GM12864 (cell line): ENCODE measurements at regions not wholly inside any gene's neighbourhood (a gene's known extent, or its start where the extent isn't known, plus 50 kb on each side); places are given as distances from the start of the nearest gene placed in this dataset.

Source experiments
- DNase-seq: peaks from one replicate; pipeline ENCODE4 v3.0.0-alpha.2; 2011; ENCODE audit warnings: low read depth
- H3K4me3 ChIP-seq: 2 replicates; pipeline ENCODE4 v1.5.1; 2011; ENCODE audit warnings: mild to moderate bottlenecking, low read depth, low read length, control low read depth
- TF ChIP-seq, protein P1 (sequence below): IDR thresholded peaks from 2 replicates; pipeline ENCODE4 v1.5.1; 2011; ENCODE audit warnings: low read depth, mild to moderate bottlenecking, moderate library complexity, low read length, control low read depth, inconsistent platforms; ENCODE audit errors: missing control alignments

DNA sequence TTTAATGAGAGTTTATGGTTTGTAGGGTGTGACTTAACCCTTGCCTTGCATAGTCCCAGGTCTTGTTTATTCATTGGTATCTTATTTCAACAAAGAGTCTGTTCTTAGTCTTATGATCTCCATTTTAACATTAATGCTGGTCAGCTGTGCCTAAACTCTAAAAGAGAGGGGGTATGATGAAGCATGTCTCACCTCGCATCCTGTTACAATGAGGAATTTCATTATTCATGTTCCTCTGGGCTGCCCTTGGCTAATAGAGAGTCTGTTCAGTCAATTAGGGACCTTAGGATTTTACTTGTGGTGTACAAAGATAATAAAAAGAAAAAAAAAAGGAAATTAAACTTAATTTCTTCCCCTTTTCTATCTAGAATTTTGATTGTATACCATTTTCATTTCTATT is 831.9 kb upstream of the CDH2 start:
- H3K4me3 ChIP-seq: no peak overlapping the region
- DNase-seq: no peak
- TF ChIP-seq, protein P1, sequence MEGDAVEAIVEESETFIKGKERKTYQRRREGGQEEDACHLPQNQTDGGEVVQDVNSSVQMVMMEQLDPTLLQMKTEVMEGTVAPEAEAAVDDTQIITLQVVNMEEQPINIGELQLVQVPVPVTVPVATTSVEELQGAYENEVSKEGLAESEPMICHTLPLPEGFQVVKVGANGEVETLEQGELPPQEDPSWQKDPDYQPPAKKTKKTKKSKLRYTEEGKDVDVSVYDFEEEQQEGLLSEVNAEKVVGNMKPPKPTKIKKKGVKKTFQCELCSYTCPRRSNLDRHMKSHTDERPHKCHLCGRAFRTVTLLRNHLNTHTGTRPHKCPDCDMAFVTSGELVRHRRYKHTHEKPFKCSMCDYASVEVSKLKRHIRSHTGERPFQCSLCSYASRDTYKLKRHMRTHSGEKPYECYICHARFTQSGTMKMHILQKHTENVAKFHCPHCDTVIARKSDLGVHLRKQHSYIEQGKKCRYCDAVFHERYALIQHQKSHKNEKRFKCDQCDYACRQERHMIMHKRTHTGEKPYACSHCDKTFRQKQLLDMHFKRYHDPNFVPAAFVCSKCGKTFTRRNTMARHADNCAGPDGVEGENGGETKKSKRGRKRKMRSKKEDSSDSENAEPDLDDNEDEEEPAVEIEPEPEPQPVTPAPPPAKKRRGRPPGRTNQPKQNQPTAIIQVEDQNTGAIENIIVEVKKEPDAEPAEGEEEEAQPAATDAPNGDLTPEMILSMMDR: no peak

DNA sequence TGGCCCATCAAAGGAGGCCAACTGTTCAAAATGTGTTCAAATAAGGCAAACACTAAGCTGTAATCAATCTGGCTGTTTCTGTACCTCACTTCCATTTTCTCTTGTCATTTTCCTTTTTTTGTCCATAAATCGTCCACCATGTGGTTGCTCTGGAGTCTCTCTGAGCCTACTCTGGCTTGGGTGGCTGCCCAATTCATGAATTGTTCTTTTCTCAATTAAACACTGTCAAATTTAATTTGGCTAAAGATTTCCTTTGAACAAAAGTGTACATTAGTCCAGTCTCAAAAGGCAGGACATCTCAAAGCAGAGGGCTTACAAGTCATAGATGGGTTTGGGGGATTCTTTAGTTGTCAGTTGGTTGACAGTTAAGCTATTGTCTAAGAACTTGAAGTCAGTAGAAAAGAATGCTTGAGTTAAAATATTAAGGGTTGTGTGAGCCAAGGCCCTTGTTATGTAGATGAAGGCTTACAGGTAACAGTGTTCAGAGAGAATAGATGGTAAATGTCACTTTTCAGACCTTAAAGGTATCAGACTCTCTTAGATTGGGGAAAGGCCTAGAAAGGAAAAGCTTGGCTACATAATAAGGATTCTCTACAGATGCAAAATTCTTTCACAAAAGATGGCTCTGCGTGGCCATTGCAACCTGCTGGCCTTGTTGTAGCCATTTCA is 831.2 kb upstream of the CDH2 start:
- no peak overlapping the region for H3K4me3 ChIP-seq
- TF ChIP-seq, protein P1: no peak
- no peak for DNase-seq

DNA sequence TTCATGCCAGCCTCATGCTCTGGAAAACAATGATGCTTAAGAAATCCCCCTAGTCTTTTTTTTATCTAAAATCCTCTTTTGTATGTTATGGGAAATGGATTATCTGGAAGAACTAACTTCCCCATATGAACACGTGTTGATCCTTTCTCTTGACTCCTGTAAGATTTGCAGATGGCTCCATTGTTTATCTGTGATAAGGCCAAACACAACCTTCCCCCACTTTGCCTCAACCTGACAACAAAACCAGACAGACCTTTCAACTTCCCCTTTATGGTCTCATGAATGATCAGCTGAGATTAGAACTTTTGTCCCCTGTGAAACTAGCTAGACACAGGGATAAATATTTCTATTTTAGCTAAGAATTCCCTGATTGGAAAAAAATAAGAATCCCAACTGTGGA is 828.0 kb upstream of the CDH2 start:
- no peak overlapping the region for H3K4me3 ChIP-seq
- DNase-seq: no peak
- TF ChIP-seq, protein P1: no peak

DNA sequence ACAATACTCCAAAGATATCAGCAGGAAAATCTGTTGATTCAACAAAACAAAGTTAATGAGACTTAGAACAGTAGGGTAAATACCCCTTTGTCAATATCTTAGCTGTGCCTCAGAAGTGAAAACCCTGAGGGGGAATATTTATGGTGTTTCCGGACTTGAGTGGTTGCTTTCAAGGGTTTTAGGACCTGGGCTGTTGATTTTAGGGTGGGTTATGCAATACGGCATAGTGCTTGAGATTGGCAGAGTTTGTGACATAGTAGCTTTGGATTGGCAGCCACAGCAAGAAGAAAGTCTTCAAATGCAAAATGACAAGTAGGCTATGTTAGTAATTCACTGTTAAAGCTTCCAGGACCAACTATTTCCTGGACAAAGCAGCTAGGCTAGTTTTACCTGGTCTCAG is 826.3 kb upstream of the CDH2 start:
- no peak for DNase-seq
- TF ChIP-seq, protein P1: no peak

DNA sequence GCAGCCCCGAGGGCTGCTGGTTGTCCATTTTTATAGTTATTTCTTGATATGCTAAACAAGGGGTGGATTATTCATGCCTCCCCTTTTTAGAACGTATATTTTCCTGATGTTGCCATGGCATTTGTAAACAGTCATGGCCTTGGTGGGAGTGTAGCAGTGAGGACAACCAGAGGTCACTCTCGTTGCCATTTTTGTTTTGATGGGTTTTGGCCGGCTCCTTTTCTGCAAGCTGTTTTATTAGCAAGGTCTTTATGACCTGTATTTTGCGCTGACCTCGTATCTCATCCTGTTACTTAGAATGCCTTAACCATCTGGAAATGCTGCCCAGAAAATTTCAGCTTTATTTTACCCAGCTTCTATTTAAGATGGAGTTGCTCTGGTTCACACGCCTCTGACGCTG is 825.8 kb upstream of the CDH2 start:
- H3K4me3 ChIP-seq: no peak overlapping the region
- DNase-seq: no peak
- TF ChIP-seq, protein P1: no peak

More for the DNA sequence above, 826.3 kb upstream of the CDH2 start:
- no peak overlapping the region for H3K4me3 ChIP-seq

DNA sequence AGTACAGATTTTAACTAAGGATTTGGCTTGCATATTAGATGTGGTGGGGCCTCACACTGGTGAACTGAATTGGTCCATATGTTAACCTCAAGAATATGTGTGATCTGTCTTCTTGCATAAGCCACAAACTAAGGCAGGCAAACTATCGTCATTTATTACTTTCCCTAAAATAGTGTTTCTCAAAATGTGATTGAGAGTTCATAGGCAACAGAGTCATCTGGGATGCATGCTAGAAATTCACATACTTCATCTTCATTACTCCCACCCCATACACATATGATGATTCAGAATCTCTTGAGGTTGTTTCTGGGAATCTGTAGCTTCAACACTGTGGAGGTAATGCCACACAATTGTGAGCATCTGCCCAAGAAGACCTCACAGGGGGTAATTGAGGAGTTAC is 822.8 kb upstream of the CDH2 start:
- TF ChIP-seq, protein P1: no peak
- DNase-seq: no peak
- H3K4me3 ChIP-seq: no peak overlapping the region

DNA sequence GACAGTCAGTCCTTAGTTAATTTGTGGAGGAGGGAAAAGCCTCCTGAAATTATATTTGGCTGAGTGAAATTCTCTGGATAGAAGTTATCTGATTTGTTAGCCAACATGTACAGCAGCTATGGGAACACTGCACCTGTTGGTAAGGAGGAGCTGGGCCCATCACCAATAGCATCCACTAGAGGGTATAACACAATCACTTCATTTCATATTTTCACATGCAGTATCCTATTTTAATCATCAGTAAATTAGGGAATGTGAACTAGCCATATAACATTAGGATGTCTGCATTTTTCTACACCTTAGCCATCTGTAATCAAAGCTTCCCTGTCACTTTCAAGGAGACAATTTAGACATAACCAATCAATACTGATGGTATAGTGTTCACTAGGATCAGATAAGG is 818.4 kb upstream of the CDH2 start:
- H3K4me3 ChIP-seq: no peak overlapping the region
- DNase-seq: no peak
- TF ChIP-seq, protein P1: no peak
